ENCODE measurements at regions not wholly inside any gene's neighbourhood (a gene's known extent, or its start where the extent isn't known, plus 50 kb on each side); places are given as distances from the start of the nearest gene placed in this dataset.

GRCh38 chr14:97655169-97655948 lies 858.2 kb downstream of the VRK1 start:
- Histone ChIP-seq H3K27me3 (replicated peaks; ENCODE audit: control insufficient read depth, insufficient read depth, low read length) (no peaks in the 10 kb centered on the region), H3K9me3 (no peaks in the 10 kb centered on the region), H3K4me3 (ENCODE audit: low read depth, low read length) (no peak overlapping the region), H3K36me3 (ENCODE audit: control insufficient read depth, insufficient read depth, low read length) (no peaks in the 10 kb centered on the region), H3K4me1 (no peaks in the 10 kb centered on the region)
- Mint-ChIP-seq H3K27me3 (ENCODE audit: insufficient read depth, unreplicated experiment) (peaks cover 3% of the 10 kb centered on the region), H3K27ac (ENCODE audit: unreplicated experiment) (no peak overlapping the region), H3K4me3 (ENCODE audit: unreplicated experiment) (no peak overlapping the region), H3K4me1 (ENCODE audit: low read depth, unreplicated experiment) (no peaks in the 10 kb centered on the region), H3K9me3 (ENCODE audit: unreplicated experiment) (no peaks in the 10 kb centered on the region), H3K36me3 (ENCODE audit: insufficient read depth, unreplicated experiment) (no peaks in the 10 kb centered on the region)
- ChIA-PET CTCF (no interaction called here), POLR2A (no interaction called here)
- intact Hi-C loops (cut with micrococcal nuclease; ENCODE audit: unreplicated experiment), result no loop called here
- TF ChIP-seq CTCF (IDR thresholded peaks at IDR 0.05; ENCODE audit: insufficient read depth in 1 of 2, low read depth in 1 of 2, low read length in 1 of 2, severe bottlenecking in 1 of 2, unreplicated experiment in 1 of 2), result no peak
- BruUV-seq (replicated peaks), result no TSS peak
- no peak for DNase-seq

GRCh38 chr14:97657609-97658008 lies 860.4 kb downstream of the VRK1 start:
- Mint-ChIP-seq H3K27me3 (ENCODE audit: insufficient read depth, unreplicated experiment) (peaks cover 5% of the 10 kb centered on the region), H3K27ac (ENCODE audit: unreplicated experiment) (no peak overlapping the region), H3K4me1 (ENCODE audit: low read depth, unreplicated experiment) (no peaks in the 10 kb centered on the region), H3K36me3 (ENCODE audit: insufficient read depth, unreplicated experiment) (no peaks in the 10 kb centered on the region), H3K9me3 (ENCODE audit: unreplicated experiment) (no peaks in the 10 kb centered on the region), H3K4me3 (ENCODE audit: unreplicated experiment) (no peak overlapping the region)
- intact Hi-C loops (cut with micrococcal nuclease; ENCODE audit: unreplicated experiment), result no loop called here
- Histone ChIP-seq H3K36me3 (ENCODE audit: control insufficient read depth, insufficient read depth, low read length) (no peaks in the 10 kb centered on the region), H3K27me3 (replicated peaks; ENCODE audit: control insufficient read depth, insufficient read depth, low read length) (no peaks in the 10 kb centered on the region), H3K9me3 (no peaks in the 10 kb centered on the region), H3K4me1 (no peaks in the 10 kb centered on the region), H3K4me3 (ENCODE audit: low read depth, low read length) (no peak overlapping the region)
- POLR2A ChIA-PET, result no interaction called here
- no peak for TF ChIP-seq CTCF (IDR thresholded peaks at IDR 0.05; ENCODE audit: insufficient read depth in 1 of 2, low read depth in 1 of 2, low read length in 1 of 2, severe bottlenecking in 1 of 2, unreplicated experiment in 1 of 2)
- CTCF ChIA-PET, result no interaction called here
- no TSS peak for BruUV-seq (replicated peaks)
- DNase-seq, result no peak

GRCh38 chr14:97687944-97688630 lies 890.9 kb downstream of the VRK1 start:
- Mint-ChIP-seq H3K4me1 (ENCODE audit: low read depth, unreplicated experiment) (no peaks in the 10 kb centered on the region), H3K27me3 (ENCODE audit: insufficient read depth, unreplicated experiment) (no peaks in the 10 kb centered on the region), H3K9me3 (ENCODE audit: unreplicated experiment) (peaks cover 10% of the 10 kb centered on the region), H3K36me3 (ENCODE audit: insufficient read depth, unreplicated experiment) (no peaks in the 10 kb centered on the region), H3K4me3 (ENCODE audit: unreplicated experiment) (no peak overlapping the region), H3K27ac (ENCODE audit: unreplicated experiment) (no peak overlapping the region)
- BruUV-seq (replicated peaks), result no TSS peak
- no peak overlapping the region for H3K4me3 ChIP-seq (ENCODE audit: low read depth, low read length)
- ChIA-PET POLR2A (no interaction called here), CTCF (no interaction called here)
- H3K27me3 ChIP-seq (replicated peaks; ENCODE audit: control insufficient read depth, insufficient read depth, low read length), result no peaks in the 10 kb centered on the region
- H3K9me3 ChIP-seq, result no peaks in the 10 kb centered on the region
- H3K4me1 ChIP-seq, result no peaks in the 10 kb centered on the region
- intact Hi-C loops (cut with micrococcal nuclease; ENCODE audit: unreplicated experiment), result no loop called here
- no peak for TF ChIP-seq CTCF (IDR thresholded peaks at IDR 0.05; ENCODE audit: insufficient read depth in 1 of 2, low read depth in 1 of 2, low read length in 1 of 2, severe bottlenecking in 1 of 2, unreplicated experiment in 1 of 2)
- H3K36me3 ChIP-seq (ENCODE audit: control insufficient read depth, insufficient read depth, low read length), result no peaks in the 10 kb centered on the region
- no peak for DNase-seq

Data from Caco-2 (cell line).